Astrocyte (in vitro differentiated cells and primary cell): ENCODE measurements at regions not wholly inside any gene's neighbourhood (a gene's known extent, or its start where the extent isn't known, plus 50 kb on each side); places are given as distances from the start of the nearest gene placed in this dataset.

Experiments
- EZH2 ChIP-seq: IDR thresholded peaks from 2 replicates; pipeline ENCODE4 v1.6.1; 2012; ENCODE audit warnings: mild to moderate bottlenecking, low read length, inconsistent platforms; ENCODE audit not compliant: insufficient read depth
- TF ChIP-seq, protein P1 (sequence below): IDR thresholded peaks from 2 replicates; pipeline ENCODE4 v1.5.1; 2011; ENCODE audit warnings: low read depth, mild to moderate bottlenecking, inconsistent platforms, low read length, moderate library complexity; ENCODE audit not compliant: insufficient read depth

DNA sequence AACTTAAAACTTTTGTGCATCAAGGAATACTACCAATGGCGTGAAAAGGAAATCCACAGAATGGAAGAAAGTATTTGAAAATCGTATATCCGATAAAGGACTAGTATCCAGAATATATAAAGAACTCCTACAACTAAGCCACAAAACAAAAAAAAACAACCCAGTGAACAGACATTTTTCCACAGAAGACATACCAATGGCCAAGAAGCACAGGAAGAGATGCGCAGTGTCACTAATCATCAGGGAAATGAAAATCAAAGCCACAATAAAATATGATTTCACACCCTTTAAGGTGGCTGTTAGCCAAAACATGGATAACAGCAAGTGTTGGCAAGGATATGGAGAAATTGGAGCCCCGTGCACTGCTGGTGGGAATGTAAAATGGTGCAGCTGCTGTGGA, 203.3 kb downstream of the SEC14L1 start:
- no peak for TF ChIP-seq EZH2
- TF ChIP-seq, protein P1, sequence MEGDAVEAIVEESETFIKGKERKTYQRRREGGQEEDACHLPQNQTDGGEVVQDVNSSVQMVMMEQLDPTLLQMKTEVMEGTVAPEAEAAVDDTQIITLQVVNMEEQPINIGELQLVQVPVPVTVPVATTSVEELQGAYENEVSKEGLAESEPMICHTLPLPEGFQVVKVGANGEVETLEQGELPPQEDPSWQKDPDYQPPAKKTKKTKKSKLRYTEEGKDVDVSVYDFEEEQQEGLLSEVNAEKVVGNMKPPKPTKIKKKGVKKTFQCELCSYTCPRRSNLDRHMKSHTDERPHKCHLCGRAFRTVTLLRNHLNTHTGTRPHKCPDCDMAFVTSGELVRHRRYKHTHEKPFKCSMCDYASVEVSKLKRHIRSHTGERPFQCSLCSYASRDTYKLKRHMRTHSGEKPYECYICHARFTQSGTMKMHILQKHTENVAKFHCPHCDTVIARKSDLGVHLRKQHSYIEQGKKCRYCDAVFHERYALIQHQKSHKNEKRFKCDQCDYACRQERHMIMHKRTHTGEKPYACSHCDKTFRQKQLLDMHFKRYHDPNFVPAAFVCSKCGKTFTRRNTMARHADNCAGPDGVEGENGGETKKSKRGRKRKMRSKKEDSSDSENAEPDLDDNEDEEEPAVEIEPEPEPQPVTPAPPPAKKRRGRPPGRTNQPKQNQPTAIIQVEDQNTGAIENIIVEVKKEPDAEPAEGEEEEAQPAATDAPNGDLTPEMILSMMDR, result no peak
